NCI-H510A (cell line): ENCODE measurements at regions not wholly inside any gene's neighbourhood (a gene's known extent, or its start where the extent isn't known, plus 50 kb on each side); places are given as distances from the start of the nearest gene placed in this dataset.

Experiments
- DNase-seq: peaks from one replicate; lab custom pipeline; 2025; lab: John Stamatoyannopoulos, UW

DNA sequence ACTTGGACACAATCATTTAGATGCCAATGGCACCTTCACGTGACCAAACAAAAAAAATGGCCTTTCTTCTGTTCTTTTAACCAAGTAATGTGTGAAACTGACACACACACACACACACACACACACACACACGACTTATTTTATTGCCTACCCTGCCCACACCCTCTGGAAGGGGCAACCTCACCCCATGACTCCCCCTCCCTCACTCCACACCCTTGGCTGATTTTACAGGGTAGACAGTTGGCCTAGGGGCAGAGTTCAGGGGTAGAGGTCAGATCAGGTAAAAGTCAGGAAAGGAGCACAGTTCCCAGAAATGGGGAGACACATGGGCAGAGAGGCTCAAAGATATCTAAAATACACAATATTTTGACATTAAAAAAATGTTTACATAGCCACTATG, 144.8 kb upstream of the GJB5 start:
- no peak for DNase-seq

DNA sequence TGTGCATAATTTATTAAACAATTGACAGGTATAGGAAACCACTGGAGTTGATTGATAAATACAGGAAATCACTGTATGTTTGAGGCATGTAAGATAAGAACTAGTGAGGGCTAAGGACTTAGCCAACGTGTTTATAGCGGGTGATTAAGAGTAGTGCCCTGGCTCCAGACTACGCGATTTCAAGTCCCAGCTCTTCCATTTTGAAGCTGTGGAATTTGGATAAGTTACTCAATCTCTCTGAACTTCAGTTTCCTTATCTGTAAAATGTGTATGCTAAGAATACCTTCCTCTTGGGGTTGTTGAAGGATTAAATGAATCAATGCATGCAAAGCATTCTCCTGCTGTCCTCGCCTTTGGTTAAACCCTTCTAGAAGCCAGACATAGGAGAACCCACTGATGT, 143.3 kb upstream of the GJB5 start:
- no peak for DNase-seq

DNA sequence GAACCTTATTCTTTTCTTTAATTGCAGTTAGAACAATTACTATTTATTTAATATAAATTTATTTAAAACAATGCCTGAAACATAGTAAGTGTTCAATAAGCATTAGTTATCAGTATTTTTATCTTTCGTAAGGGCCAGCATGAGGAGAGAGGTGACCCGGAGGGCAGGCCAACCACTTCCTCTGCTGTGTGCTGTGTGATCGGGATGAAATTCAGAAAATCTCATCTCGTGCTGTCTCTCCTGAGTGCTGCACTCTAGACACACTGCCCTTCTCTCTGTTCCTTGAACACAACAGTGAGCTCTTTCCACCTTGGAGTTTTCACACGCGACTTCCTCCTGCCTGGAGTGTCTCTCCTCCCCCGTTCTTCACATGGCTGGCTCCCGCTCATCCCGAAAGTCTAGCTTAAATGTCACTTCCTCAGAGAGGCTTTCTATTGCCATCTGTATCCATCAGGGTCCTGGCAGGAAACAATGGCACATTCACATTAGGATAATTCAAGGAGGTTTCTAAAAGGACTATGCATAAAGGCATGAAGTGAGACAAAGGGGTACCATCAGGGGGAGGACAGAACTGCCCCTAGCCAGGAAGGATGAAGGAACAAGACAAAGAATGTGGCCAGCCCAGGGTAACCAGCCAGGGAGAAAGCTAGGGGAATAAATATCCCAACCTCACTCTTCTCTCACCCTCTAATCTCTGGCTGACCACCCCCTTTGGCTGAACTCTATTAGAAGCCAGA, 142.6 kb upstream of the GJB5 start:
- no peak for DNase-seq

DNA sequence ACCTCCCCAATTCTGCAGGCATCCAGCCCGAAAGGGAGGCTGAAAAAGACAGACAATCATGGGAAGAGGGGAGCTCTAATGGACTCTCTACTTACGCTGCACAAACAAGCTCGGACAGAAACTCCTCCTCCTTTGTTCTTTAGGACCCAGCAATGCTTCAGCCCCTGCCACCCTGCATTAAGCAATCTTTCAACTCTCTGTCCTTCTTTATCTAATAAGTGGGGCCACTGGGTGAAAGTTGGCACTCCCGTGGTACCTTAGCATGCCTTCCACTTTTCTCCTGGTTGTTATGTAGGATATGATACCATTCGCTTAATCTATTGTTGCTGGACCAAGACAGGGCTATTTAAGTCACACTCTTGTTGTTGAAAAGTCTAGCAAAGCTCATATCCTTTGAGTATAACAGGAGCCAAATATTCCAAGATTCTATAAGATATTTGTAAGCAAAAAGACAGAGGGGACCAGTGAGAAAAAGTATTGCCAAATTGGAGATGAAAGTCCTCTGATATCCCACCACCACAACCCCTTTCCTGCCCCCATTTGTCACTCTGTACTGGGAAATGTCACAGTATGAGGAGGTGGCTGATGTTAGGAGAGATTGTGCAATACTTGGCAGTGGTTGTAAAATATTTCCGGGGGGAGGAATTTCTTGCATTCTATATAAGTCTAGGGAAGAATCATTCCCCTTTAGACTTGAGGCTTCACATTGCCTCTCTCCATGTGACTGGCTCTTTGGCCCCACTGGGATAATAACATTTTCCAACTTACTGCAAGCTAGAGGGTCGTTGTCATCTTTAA, 137.3 kb upstream of the GJB5 start:
- no peak for DNase-seq

DNA sequence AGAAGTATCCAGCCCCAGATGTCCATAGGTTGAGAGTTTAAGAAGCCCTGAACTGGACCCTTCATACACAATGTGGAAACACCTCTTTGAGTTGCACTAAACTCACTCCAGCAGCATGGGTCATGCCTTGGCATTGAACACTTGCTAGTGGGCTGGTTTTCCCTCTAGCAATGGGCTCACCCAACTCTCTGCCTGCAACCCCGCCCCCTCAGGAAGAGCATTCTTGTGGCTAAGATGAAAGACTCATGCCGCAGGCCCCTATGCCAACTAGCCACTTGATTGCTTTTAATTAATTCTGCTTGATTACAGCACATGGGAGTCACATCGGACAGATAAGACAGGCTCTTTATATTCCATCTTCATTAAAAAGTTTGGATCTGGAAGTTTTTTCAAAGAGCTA, 136.5 kb upstream of the GJB5 start:
- DNase-seq = no peak

DNA sequence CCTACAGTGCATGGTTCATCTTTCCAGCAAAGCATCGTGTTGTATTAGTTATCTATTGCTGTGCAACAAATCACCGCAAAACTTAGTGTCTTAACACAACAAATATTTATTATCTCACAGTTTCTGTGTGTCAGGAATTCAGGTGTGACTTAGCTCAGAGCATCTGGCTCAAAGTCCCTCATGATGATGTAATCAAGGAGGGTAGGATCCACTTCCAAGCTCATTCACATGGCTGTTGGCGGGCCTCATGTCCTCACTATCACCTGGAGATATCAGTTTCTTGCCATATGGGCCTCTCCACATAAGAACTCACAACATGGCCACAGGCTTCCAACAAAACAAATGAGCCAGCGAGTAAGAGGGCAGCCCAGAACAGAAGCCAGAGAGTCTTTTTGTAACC, 135.6 kb upstream of the GJB5 start:
- no peak for DNase-seq

DNA sequence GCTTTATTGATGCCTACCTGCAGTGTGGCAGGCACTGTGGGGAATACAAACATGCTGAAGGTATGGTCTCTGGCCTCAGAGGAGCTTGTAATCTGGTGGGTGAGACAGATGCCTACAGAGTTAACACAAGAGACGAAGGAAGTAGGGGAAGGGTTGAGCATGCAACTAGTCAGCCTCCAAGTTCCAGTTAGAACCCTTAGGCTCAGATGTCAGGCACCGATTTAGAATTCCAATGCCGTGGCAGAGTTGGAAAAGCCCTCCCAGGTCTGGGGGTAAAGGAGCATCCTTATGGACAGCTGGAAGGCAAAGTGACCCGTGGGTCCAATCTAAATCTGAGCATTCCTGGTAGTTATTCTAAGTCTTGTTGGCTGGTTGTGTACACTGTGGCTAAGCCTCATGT, 132.9 kb upstream of the GJB5 start:
- no peak for DNase-seq

DNA sequence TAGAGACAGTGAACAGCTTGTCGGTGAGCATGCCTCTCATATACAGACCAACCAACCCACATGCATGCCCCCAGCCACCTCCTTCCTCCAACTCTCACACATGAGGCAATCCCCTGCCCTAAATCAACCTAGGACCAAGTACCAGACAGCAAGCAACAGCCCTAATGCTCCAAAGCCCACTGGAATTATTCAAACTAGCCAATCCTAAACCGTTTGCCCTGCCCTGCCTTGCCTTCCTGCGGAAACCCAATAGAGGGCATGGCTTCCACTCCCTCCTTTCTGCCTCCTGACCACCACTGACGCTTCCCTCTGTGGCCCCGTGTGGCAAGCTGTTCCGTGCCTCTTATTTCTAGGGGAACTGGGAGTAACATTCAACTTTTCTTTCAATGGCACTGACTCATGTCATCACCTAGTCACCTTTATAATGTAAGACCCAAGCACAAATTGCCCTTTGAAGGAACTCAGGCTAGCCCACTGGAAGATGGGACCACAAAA, 129.3 kb upstream of the GJB5 start:
- no peak for DNase-seq

DNA sequence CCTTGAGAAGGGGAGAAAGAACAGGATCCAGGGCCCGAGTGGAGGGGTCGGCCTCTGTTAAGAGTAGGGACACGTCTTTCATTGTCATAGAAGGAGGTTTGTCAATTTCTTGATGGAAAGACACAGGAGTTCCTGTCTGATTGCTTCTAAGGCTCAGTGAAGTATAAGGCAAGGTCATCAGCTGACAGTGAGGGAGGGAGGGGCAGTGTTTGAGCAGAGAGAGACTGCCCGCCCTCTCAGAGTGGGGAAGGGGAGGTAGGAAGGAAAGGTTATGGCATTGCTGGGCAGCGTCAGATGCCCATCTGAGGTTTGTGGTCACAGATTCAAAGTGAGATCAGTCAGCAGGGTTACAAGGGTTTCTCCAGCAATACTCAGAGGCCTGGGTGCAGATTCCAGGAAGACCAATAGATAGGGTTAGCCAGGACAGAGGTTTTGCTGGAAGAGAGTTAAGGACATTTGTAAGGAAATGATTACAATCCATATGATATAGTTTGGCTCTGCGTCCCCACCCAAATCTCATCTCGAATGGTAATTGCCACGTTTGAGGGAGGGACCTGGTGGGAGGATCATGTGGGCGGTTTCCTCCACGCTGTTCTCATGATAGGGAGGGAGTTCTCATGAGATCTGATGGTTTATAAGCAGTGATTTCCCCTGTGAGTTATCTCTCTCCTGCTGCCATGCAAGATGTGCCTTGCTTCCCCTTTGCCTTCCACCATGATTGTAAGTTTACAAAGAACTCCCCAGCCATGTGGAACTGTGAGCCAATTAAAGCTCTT, 127.2 kb upstream of the GJB5 start:
- no peak for DNase-seq

DNA sequence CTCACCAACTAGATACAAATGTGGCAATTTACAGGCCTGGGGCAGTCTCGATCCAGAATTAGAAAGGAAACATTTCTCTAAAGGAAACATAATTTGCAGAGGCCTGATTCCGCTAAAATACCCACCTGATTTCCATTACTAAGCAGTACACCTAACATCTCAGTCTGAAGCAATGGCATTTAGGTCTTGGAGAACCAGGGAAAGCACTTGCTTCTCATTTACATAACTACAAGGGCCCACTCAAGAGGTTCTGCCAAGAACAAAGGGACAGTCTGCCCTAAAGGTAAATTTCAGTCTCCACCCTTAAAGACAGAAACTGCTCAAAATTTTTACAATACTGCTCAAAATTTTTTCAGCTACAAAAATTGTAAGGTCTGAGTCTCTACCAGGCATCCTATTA, 123.7 kb upstream of the GJB5 start:
- no peak for DNase-seq

DNA sequence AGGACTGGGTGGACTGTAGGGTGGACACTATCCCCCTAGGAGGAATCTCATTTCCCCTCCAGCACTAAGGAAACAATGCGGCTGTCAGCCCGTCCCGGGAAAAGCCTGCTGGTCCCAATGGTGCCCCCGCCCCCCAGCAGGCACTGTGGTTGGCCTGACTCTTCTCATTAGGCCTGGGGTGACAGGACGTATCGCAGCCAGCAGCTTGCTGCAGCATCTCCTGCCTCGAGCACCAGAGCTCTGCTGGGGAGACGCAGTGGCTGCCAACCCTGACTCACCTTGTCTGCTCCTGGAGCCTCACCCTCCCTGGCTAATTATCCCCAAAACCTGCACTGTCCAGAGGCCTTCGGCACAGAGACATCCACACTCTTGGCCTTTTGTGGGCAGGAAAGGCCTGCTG, 115.1 kb upstream of the GJB5 start:
- no peak for DNase-seq

DNA sequence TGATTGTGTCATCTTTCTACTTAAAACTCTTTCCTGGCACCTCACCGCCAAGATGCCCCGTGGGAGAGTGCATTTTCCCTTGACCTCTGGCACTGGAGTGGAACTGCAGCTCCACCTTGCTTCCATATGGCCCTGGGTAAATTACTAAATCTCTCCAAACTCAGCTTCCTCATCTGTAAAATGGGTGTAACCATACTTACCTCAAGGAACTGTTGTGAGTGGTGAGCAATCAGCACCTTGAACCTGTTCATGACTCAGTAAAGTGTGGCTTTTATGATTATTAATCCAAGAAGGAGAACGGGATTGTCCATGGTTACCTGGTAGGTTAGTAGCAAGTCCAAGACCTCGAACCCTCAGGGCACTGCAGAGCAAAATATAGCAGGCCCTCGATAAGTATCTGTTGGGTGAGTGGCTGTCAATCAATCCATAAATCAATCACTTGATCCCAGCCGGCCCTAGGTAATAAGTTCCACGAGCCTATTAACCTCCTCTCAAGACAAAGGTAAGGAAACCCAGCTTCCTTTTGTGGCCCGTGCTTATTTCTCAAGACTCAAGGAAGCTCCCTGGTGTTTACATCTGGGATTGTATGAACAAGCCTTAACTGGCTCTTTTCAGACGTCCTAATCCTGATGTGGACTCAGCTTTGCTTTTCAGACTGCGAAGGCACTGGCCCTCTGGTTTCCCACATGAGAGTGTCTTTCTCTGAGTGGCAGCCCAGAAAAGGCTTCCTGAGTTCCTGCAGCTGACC, 114.0 kb upstream of the GJB5 start:
- no peak for DNase-seq

DNA sequence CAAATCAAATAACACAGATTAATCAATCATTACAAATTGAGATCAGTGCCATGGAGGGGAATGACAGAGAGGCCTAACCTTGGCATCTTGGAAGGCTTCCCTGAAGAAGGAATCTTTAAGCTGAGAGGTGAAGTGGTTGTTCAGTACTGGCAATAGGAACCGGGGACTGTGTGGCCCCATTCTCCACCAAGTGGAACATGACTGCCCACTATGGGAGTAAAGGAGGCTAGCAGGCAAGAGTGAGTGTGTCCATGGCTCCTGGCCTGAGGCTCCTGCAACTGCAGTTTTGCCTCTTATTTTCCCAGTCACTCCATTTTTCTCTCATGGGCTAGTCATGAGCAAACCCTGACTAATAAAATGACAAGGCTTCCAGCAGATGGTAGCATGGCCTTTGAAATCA, 112.2 kb upstream of the GJB5 start:
- DNase-seq = no peak

DNA sequence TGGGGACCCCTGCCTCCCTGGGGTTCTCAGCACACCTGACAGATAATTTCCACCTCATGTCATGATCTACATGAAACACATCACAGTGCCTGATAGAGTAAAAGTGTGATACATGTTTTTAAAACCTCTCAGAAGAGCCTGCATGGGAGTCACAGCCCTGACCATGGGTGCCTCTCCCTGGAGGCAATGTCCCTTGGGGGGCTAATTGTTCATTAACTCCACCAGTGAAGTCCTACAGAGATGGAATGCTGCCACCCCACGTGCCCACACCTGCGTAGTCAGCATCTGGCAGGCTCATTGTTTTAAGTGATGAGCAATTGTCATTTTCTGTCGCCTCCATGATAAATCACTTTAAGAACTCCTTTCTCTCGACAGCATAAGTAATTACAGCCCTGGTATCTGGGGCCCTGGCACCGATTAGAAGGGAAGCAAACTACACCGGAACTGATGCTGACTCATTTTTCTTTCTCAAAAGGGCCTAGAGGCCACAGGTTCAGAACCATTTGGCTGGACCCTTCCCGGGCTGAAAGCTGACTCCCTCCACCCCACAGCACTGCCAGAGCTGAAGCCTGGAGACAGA, 109.6 kb upstream of the GJB5 start:
- no peak for DNase-seq

DNA sequence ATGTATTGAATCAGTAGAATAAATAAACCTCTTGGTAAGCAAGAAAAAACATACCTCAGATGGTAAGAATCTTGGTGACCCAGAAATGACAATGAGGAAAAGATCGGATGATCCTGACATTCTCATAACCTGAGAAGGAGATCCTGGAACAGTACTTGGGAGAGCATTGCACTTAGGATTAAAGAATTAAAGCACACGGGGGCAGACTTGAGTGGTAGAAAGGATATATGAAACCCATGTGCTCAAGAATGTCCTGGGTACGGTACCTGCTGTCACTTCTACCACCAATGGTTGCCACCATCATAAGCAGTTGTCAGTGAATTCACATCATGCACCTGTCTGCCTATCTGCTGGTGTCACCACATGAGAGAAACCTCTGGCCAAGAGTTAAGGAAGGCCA, 108.9 kb upstream of the GJB5 start:
- no peak for DNase-seq

DNA sequence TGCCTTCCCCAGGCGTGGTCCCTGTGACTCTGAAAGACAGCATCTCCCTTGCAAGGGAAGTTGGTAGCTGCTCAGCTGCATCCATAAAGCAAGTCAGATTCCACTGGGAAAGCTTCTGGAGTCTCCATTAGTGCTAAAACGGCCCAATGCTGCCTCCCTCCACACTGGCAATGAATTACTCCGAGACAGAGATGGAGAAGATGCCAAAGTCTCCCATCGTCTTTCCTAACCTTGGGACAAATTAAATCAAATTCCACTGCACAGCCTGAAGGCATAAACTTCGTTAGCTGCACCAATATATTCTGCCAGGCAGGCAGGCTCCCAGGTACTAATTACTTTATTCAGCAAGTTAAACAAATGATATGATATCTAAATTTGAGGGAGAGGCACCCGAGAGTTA, 106.3 kb upstream of the GJB5 start:
- no peak for DNase-seq

DNA sequence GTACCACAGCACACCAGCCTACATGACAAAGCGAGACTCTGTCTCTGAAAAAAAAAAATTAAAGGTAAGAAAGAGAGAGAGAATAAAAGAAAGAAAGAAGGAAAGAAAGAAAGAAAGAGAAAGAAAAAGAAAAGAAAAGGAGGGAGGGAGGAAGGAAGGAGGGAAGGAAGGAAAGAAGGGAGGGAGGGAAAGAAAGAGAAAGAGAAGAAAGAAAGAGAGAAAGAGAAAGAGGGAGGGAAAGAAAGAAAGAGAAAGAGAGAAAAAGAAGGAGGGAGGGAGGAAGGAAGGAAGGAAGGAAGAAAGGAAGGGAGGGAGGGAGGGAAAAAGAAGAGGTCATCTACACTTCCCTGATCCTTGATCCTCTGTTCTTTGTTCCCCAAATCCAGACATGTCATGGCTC, 104.8 kb upstream of the GJB5 start:
- no peak for DNase-seq

DNA sequence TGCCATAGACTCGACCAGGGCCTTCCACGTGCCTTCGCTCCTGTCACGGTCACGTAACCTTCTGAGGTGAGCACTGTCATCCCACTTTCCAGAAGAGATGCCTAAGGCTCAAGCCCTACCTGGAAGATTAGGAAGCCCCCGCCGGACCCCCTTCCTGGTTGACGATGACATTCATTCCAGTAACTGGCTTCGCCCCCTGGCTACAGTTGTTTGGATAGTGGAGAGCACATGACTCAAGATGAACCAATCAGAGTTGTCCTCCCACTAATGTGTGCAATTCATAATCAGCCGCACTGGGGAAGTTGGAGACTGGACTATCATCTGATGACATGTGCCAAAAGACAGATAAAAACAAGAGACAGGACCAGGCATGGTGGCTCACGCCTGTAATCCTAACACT, 104.0 kb upstream of the GJB5 start:
- no peak for DNase-seq

DNA sequence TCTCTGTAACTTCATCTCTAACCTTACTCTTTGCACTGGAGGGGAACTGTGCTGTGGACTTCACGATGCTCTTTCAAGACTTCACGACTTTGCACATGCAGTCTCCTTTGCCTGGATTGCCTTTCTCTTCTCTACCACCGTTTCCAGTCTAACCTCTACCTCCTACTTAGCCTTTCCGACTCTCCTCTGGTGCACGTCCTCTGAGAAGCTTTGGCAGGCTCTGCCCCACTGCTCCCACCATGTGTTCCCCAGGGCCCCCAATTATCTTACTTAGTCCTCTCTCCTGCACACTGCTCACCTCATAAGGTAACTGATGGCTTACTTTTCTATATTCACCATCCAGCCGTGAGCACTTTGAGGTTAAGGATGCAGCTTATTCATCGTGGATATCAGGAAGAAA, 101.7 kb upstream of the GJB5 start:
- DNase-seq = no peak

DNA sequence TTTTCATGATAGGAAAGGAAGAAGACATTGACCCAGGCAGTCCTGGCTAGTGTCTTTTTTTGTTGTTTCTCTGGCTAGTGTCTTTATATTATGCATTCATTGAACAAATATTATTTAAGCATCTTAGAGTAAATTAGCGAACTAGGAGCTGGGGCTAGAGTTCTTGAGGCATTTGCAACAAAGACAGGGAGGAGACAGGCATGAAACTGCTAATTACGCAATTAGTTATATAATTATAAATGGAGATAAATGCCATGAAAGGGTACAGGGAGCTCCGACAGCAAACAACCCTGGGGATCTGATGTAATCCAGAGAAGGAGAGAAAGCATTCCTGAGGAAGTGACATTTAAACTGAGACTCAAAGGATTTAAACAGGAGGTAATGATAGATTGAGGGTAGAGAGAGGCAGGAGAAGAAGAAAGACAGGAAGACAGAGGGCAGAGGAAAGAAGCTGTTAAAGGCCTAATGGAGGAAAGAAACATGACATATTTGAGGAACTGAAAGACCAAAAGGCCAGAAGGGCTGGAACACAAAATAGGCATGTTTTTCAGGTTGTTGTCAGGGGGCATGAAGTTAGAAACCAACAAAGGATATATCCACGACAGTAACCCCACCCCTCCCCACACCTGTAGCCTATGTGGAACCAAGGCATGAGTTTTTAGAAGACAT, 99.5 kb upstream of the GJB5 start:
- DNase-seq = no peak

DNA sequence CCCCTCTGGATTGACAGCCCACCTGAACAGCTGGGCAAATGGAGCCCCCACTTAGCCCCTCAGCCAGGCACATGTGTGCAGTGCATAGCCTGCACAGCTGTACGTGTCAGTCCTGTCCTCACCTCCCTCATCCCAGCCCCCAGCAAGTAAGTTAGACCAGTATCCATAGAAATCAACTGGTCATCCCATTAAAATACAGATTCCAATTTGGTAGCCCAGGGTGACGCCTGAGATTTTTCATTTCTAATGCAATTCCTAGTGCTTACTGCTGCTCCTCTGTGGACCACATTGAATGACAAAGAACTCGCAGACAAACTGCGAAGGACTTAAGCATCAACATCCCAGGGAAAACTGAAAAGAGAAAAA, 99.0 kb upstream of the GJB5 start:
- no peak for DNase-seq
